Stimulated activated naive CD8-positive, alpha-beta T cell treated with anti-CD3 and anti-CD28 coated beads, Interleukin-15, amount 100 ng/mL, for 72 hours (primary cell): ENCODE measurements at regions not wholly inside any gene's neighbourhood (a gene's known extent, or its start where the extent isn't known, plus 50 kb on each side); places are given as distances from the start of the nearest gene placed in this dataset.
"Not testable (repeated sequence)": the region's sequence is repeated elsewhere in the genome, so short reads cannot be mapped to it uniquely, and the experiment has no call there.

ENCODE experiments used
- ATAC-seq: fragments of 150-1000 bp; cut with Tn5 transposase; 2 replicates; pipeline ENCODE4 v1.10.0; 2021; ENCODE audit warnings: mild to moderate bottlenecking, moderate library complexity
- DNase-seq, 2 donors: peaks; one replicate each; pipeline ENCODE4 v3.0.0; 2021 to 2022
- H3K27ac Mint-ChIP-seq, 2 donors: one replicate each; pipeline ENCODE4 v1.8.0; 2022; ENCODE audit warnings: mild to moderate bottlenecking in 2 of 2, mixed read lengths in 2 of 2, moderate library complexity in 2 of 2
- H3K27me3 Mint-ChIP-seq: one replicate; pipeline ENCODE4 v1.8.0; 2022; ENCODE audit warnings: mixed read lengths
- H3K4me1 Mint-ChIP-seq: one replicate; pipeline ENCODE4 v1.8.0; 2022; ENCODE audit warnings: mild to moderate bottlenecking, mixed read lengths
- H3K4me3 Mint-ChIP-seq, 2 donors: one replicate each; pipeline ENCODE4 v1.8.0; 2022; ENCODE audit warnings: mild to moderate bottlenecking in 2 of 2, mixed read lengths in 2 of 2, moderate library complexity in 1 of 2
- H3K9me3 Mint-ChIP-seq, 2 donors: one replicate each; pipeline ENCODE4 v1.8.0; 2022; ENCODE audit warnings: mixed read lengths in 2 of 2

DNA sequence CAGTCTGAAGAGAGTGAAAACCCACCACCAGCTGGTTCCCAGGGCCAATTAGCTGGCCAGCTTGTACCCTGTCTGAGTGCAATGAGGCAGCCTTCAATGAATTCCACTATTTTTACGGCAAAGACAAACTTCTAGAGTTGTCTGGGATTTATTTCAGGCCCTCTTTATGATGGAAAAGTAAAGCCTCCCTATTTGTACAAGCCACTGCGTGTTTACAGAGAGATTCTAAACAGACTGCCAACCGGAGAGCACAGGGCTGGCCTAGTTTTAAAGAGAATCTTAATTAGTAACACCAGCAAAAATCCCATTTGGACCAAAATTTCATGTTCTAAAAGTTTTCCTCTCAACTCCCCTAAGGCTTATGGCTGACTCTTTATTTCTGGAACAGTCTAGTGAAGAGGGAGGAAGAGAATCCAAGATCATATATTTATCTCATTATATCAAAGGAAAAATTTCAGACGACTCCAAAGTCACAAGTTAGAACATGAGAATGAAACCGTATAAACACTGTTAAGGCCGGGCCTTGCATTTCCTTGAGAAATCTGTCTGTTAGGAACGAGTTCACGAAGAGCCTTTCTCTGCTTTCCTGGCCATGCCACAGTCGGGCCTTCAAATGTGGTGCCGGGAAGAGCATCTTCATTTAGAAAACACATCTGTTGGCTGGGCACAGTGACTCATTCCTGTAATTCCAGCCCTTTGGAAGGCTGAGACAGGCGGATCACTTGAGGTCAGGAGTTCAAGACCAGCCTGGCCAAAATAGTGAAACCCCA is 724.6 kb upstream of the NRP1 start:
- Mint-ChIP-seq H3K27ac (no peak overlapping the region), H3K4me3 (no peak overlapping the region), H3K27me3 (no peaks in the 10 kb centered on the region), H3K9me3 (peaks cover 7 to 9% of the 10 kb centered on the region in 2 donors), H3K4me1 (no peaks in the 10 kb centered on the region)
- no peak for DNase-seq
- no peak for ATAC-seq

DNA sequence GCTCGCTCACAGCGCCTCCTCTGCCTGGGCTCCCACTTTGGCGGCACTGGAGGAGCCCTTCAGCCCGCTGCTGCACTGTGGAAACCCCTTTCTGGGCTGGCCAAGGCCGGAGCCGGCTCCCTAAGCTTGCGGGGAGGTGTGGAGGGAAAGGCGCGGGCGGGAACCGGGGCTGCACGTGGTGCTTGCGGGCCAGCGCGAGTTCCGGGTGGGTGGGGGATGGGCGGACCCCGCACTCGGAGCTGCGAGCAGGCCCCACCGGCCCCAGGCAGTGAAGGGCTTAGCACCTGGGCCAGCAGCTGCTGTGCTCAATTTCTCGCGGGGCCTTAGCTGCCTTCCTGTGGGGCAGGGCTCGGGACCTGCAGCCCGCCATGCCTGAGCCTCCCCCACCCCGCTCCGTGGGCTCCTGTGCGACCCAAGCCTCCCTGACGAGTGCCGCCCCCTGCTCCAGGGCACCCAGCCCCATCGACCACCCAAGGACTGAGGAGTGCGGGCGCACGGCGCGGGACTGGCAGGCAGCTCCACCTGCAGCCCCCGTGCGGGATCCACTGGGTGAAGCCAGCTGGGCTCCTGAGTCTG is 721.0 kb upstream of the NRP1 start:
- not testable (repeated sequence) for H3K27me3 Mint-ChIP-seq, ATAC-seq, H3K27ac Mint-ChIP-seq, H3K4me3 Mint-ChIP-seq, H3K4me1 Mint-ChIP-seq, DNase-seq
- peaks cover 0 to 15% of the 10 kb centered on the region in 2 donors for H3K9me3 Mint-ChIP-seq

DNA sequence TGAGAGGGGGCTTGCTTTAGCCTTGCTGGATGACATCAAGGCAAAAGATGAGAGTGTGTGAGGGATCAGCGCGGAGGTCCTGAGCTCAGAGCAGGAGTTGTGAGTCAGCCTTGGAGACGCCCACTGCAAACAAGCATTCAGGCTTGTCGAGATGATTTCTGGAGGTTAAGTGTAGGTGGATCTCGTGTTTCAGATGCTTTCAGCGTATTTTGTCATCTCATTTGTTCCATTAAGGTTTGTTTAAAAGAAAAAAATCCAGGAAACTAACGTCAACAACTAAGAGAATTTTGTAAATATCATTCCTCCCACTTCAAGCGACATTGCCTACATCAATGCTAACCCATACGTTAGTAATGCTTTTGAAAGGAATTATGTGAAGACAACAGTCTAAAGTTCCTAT is 715.4 kb upstream of the NRP1 start:
- Mint-ChIP-seq H3K9me3 (peaks cover 0 to 30% of the 10 kb centered on the region in 2 donors), H3K27me3 (no peaks in the 10 kb centered on the region), H3K4me1 (peaks cover 5% of the 10 kb centered on the region), H3K27ac (no peak overlapping the region), H3K4me3 (no peak overlapping the region)
- DNase-seq (no peak), ATAC-seq (no peak)

GRCh38 chr10:34049469-34049868 is 715.0 kb upstream of the NRP1 start:
- peak overlapping the region in 1 of 2 donors; percentile 42 for H3K27ac Mint-ChIP-seq
- no peaks in the 10 kb centered on the region for H3K27me3 Mint-ChIP-seq
- H3K4me3 Mint-ChIP-seq = no peak overlapping the region
- H3K9me3 Mint-ChIP-seq = peaks cover 0 to 30% of the 10 kb centered on the region in 2 donors
- ATAC-seq = no peak
- peaks cover 5% of the 10 kb centered on the region for H3K4me1 Mint-ChIP-seq
- no peak for DNase-seq

- no peaks in the 10 kb centered on the region for H3K27me3 Mint-ChIP-seq
- DNase-seq = no peak
- ATAC-seq = no peak
- H3K4me3 Mint-ChIP-seq = no peak overlapping the region
- no peak overlapping the region for H3K27ac Mint-ChIP-seq
- peaks cover 5% of the 10 kb centered on the region for H3K4me1 Mint-ChIP-seq
- H3K9me3 Mint-ChIP-seq = peaks cover 0 to 30% of the 10 kb centered on the region in 2 donors
Observed at GRCh38 chr10:34047389-34047788, 712.9 kb upstream of the NRP1 start.

- H3K27me3 Mint-ChIP-seq = no peaks in the 10 kb centered on the region
- ATAC-seq (no peak), DNase-seq (no peak)
- H3K4me3 Mint-ChIP-seq = no peak overlapping the region
- H3K27ac Mint-ChIP-seq = no peak overlapping the region
- H3K4me1 Mint-ChIP-seq = peaks cover 5% of the 10 kb centered on the region
- H3K9me3 Mint-ChIP-seq = peaks cover 0 to 24% of the 10 kb centered on the region in 2 donors
Observed at GRCh38 chr10:34046506-34047034, 712.1 kb upstream of the NRP1 start.

- H3K27ac Mint-ChIP-seq = no peak overlapping the region
- H3K27me3 Mint-ChIP-seq = peaks cover 1% of the 10 kb centered on the region
- H3K9me3 Mint-ChIP-seq = peaks cover 0 to 16% of the 10 kb centered on the region in 2 donors
- ATAC-seq = no peak
- no peak overlapping the region for H3K4me3 Mint-ChIP-seq
- no peaks in the 10 kb centered on the region for H3K4me1 Mint-ChIP-seq
- no peak for DNase-seq
Observed at GRCh38 chr10:34045571-34046190, 711.2 kb upstream of the NRP1 start.

DNA sequence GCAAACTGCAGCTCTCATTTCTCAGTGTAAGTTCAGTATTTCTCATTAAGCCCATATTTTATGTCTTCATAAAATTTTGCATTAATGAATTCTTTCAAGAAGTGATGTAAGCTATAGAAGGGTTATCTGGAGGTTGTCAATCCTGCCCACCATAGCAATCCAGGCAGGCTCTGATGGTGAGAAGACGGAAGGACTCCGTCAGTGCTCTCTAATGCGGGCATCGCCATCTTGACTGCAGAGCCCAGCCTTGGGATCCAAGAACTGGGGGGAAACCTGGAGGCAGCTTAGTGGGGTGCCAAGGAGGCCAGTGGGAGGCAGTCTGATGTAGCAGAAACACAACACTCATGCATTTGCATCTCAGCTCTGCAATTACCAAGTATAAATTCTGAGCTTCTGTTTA is 707.4 kb upstream of the NRP1 start:
- Mint-ChIP-seq H3K4me3 (no peak overlapping the region), H3K27ac (no peak overlapping the region)

DNA sequence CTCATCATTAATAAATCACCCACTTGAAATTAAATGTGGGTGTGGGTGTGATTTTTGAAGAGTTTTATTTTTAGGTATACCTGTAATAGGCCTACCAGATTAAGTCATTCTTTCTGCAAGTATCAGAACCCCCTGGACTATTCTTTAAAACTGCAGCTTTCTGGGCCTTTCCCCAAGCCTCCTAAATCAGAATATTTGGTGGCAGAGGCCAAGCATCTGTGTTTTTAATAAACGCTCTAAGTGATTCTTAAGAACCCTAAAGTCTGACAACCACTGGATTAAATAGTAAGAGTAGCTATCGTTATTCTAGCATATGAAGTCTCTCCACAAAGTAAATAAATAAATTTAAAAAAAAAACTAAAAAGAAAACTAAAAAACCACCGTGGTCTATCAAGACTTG is 703.0 kb upstream of the NRP1 start:
- no peak for DNase-seq
- Mint-ChIP-seq H3K4me3 (no peak overlapping the region), H3K9me3 (no peaks in the 10 kb centered on the region), H3K27ac (peak overlapping the region in 1 of 2 donors; percentile 19), H3K27me3 (peaks cover 5% of the 10 kb centered on the region), H3K4me1 (no peaks in the 10 kb centered on the region)
- no peak for ATAC-seq

More for the DNA sequence above, 707.4 kb upstream of the NRP1 start:
- no peak for DNase-seq
- ATAC-seq = no peak
- peaks cover 5% of the 10 kb centered on the region for H3K27me3 Mint-ChIP-seq
- H3K4me1 Mint-ChIP-seq = no peaks in the 10 kb centered on the region
- H3K9me3 Mint-ChIP-seq = no peaks in the 10 kb centered on the region

GRCh38 chr10:34035241-34035790 is 700.8 kb upstream of the NRP1 start:
- H3K27ac Mint-ChIP-seq, H3K4me1 Mint-ChIP-seq, H3K4me3 Mint-ChIP-seq, H3K27me3 Mint-ChIP-seq, H3K9me3 Mint-ChIP-seq, DNase-seq: not testable (repeated sequence)
- ATAC-seq = peak; percentile 37

GRCh38 chr10:34033078-34033477 is 698.6 kb upstream of the NRP1 start:
- Mint-ChIP-seq H3K4me3 (no peak overlapping the region), H3K9me3 (no peaks in the 10 kb centered on the region), H3K27me3 (no peaks in the 10 kb centered on the region), H3K27ac (no peak overlapping the region), H3K4me1 (no peaks in the 10 kb centered on the region)
- ATAC-seq = no peak
- no peak for DNase-seq

GRCh38 chr10:34032564-34032963 is 698.1 kb upstream of the NRP1 start:
- DNase-seq (no peak), ATAC-seq (no peak)
- Mint-ChIP-seq H3K4me1 (no peaks in the 10 kb centered on the region), H3K27me3 (no peaks in the 10 kb centered on the region), H3K9me3 (no peaks in the 10 kb centered on the region), H3K27ac (peak overlapping the region in 1 of 2 donors; percentile 74), H3K4me3 (no peak overlapping the region)

- H3K4me3 Mint-ChIP-seq = no peak overlapping the region
- no peaks in the 10 kb centered on the region for H3K9me3 Mint-ChIP-seq
- H3K27ac Mint-ChIP-seq = no peak overlapping the region
- H3K4me1 Mint-ChIP-seq = no peaks in the 10 kb centered on the region
- DNase-seq = no peak
- no peaks in the 10 kb centered on the region for H3K27me3 Mint-ChIP-seq
- no peak for ATAC-seq
Observed at GRCh38 chr10:34031400-34031799, 696.9 kb upstream of the NRP1 start.

GRCh38 chr10:34029455-34029854 is 695.0 kb upstream of the NRP1 start:
- no peaks in the 10 kb centered on the region for H3K27me3 Mint-ChIP-seq
- ATAC-seq = peak; percentile 25
- no peak for DNase-seq
- H3K9me3 Mint-ChIP-seq = no peaks in the 10 kb centered on the region
- H3K27ac Mint-ChIP-seq = no peak overlapping the region
- H3K4me3 Mint-ChIP-seq = no peak overlapping the region
- H3K4me1 Mint-ChIP-seq = no peaks in the 10 kb centered on the region

DNA sequence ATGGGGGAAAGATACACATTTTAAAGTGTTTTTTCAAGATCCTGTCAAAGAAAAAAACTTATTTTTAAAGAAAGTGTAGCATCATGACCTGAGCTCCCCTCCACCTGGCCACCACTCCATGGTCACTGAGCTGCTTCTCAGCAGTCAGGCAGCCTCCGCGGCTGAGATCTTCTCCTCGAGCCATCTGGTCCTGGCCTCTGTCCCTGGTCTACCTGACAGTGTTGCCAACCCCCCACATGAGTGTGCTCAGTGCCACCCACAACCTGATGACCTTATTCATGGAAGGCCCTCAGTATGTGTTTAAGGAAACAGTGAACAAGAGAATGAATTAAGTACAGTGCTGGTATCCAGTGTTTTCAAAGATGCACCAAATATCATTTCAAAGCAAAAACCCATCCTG is 694.5 kb upstream of the NRP1 start:
- DNase-seq (no peak), ATAC-seq (no peak)
- Mint-ChIP-seq H3K4me1 (no peaks in the 10 kb centered on the region), H3K4me3 (no peak overlapping the region), H3K9me3 (no peaks in the 10 kb centered on the region), H3K27ac (no peak overlapping the region), H3K27me3 (no peaks in the 10 kb centered on the region)
